HK-2 (cell line): ENCODE measurements at regions not wholly inside any gene's neighbourhood (a gene's known extent, or its start where the extent isn't known, plus 50 kb on each side); places are given as distances from the start of the nearest gene placed in this dataset.

ENCODE experiments used
- DNase-seq: peaks from one replicate; pipeline ENCODE4 v3.0.0-alpha.2; 2018; ENCODE audit not compliant: unreplicated experiment

DNA sequence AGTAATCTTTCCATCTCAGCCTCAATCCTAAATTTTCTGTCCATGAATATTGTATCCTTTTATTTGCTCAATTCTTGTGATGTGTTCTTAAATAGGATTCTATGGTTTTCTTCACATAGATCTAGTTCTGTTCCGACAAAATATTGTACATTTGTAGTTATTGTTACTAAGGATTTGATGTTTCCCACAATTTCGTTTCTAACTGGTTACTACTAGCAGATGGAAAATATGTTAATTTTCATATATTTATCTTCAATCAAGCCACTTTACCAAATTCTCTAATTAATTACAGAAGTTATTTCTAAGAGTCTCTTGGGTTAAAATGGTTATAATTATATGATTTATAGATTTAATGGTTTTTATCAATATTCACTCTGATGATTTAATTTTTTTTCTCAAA, 60.3 kb downstream of the SEC61B start:
- no peak for DNase-seq

DNA sequence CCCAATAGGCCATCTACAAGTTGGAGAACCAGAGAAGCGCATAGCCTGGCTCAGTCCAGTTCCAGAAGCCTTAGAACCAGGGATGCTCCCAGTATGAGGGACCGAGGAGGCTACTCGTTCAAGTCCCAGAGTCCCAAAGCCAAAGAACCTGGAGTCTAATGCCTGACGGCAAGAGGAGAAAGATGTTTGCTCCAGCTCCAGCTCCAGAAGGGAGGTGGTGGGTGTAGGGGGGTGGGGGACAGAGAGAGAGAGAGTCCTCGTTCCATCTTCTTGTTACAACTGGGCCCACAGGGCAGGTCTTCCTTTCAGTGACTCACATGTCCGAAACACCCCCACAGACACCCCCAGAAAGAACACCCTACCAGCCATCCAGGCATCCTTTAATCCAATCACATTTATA, 63.9 kb downstream of the SEC61B start:
- no peak for DNase-seq

- DNase-seq = no peak
These were observed 64.5 kb downstream of the SEC61B start for GRCh38 chr9:99286536-99286935.

DNA sequence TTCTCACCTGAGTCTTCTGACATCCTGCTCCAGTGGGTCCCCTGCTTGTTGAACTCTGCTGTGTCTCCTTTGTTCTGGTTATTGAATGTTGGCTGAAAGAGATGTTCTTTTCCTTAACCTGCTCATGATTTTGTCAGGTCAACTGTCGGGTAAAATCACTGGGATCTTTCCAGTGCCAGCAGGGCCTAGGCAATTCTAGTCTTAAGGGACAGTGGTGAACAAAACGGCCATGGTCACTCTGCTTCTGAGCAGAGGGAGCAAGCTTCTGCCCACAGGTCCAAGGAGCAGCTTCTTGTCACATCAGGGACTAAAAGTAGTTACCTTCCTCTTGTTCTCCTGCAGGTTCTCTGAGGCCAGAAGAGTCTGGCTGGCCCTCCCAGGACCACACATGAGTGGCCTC, 65.6 kb downstream of the SEC61B start:
- no peak for DNase-seq

DNA sequence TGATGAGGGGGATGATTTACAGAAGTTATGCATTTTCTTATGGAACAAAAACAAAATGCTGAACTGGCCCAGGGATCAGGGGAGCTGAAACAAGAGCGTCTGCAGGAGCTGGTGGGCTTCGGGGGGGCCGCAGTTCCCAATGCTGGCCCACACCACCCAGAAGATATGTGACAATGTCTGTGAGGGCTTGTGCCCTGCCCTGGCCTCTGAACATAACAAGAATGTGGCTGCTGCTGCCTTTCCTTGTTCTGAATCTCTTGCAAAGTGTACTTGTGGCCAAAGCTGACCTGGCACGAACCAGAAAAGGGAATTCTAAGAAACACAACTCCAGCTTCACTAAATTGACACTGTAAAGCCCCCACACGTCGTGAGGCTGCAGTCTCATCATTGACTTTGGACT, 66.7 kb downstream of the SEC61B start:
- no peak for DNase-seq

DNA sequence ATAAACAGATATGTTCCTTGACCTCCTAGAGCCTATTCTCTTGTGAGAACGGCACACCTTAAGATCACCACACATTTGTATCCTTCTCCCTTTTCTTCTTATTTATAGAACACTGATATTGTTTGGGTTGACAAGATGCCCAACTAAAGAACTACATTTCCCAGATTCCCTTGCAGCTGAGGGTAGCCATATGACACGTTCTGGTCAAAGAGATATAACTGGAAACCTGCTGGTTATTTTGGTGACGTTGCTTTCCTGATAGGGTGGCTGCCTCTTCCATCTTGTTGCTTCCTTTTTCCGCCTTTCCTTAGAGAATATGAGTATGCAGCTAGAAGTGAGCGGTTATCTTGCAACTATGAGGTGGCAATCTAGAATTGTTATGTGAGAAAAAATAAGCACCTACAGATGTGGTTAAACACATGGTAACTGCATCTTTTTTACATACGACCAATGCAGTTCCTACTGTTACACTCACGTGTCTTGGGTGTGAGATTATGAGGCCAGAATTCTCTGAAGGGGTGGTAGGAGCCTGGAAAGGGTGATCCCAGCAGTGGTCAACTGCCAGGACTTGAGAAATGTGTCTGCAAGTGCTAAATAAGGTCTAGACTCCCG, 72.9 kb downstream of the SEC61B start:
- no peak for DNase-seq

DNA sequence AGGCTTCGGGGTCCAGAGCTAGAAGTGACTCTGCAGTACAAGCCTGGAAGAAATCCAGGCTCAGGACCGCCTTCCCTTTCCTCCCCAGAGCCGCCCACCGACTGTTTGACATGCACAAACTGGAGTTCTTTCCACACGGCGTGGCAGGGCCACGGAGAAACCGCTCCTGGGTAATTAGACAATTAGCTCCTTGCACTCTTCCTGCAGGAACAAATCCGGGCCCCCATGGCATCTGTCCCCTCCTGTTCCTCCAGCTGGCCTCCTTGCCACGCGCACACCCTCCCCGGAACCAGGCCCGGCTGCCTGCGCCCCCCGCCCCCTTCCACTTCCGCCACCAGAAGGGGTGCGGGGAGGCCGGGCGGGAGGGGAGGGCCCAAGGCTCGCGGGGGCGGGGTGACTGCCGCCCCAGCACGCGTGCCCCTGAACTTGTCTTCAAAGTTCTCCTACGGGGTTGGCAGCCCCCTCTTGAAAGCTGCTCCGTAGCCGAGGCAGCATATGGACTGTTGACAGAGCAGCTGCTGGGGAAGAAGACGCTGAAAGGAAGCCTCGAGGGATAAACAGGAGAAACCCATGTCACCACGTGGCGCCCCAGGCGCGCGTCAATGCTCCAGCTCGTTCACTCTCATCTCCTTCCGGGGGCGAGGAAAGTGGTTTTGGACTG, 74.3 kb downstream of the SEC61B start:
- DNase-seq = no peak

- no peak for DNase-seq
These were observed 76.5 kb downstream of the SEC61B start for GRCh38 chr9:99298614-99299013.

- peak; percentile 24 for DNase-seq
These were observed 77.4 kb downstream of the SEC61B start for GRCh38 chr9:99299211-99300102.

DNA sequence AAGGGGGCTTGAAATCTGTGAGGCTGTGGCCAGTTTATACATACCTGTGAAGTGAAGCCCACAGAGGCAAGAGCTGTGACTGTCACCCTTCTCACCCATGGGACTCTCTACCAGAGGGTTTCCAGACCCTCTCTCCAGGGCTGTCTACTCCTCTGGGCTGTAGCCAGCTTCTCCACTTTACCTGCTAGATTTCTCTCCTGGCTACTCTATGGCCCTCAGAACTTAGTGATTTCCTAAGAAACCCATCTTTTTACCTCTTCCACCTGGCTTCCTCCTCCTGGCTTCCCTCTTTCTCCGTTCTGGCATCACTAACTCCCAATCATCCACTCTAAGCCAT, 78.0 kb downstream of the SEC61B start:
- no peak for DNase-seq

DNA sequence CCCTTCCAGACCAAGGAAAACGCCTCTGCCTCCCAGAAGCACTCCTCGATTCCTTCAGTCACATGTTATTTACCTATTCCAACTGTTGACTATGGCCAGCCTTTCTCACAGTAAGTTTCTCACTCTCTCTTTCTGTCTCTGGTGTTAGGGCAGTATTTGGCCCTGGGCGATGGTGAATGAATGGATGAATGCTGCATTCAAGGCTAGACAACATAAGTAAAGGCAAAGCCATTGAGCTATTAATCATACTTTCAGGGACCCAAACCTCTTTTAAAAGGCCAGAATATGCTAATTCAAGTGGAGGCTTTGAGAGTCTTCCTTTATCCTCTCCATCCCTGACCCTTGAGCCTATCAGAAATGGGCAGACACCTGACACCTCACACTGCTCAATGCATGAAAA, 78.5 kb downstream of the SEC61B start:
- no peak for DNase-seq

GRCh38 chr9:99303177-99303576, 81.1 kb downstream of the SEC61B start:
- DNase-seq = no peak

DNA sequence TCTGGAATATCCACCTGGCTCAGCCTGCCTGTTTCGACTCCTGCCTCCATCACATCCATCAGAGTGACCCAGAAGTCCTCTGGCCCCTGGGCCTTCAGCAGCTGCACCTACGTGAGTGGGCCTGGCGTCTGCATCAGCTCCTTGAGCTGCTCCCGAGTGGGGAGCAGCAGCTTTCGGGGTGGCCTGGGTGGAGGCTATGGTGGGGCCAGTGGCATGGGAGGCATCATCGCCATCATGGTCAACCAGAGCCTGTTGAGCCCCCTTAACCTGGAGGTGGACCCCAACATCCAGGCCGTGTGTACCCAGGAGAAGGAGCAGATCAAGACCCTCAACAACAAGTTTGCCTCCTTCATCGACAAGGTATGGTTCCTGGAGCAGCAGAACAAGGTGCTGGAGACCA, 83.0 kb downstream of the SEC61B start:
- no peak for DNase-seq

GRCh38 chr9:99305820-99306811, 84.0 kb downstream of the SEC61B start:
- DNase-seq = no peak

DNA sequence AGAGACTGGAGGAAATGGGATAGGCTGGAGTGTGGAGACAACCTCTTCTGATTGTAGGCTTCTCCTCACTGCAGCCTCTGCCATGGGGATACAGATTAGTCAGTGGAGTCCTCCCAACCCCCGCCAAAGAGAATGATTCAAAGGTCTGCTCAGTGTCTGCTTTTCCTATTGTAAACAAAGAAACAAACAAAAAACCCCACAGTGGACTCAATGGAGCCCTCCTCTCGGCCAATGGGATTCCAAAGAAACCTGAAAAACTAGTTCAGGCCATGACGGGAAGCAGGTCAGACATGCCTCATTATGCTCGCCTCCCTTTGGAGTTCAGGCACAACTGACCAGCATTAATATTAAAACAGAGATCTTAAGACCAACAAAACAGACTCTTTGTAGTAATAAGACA, 85.8 kb downstream of the SEC61B start:
- DNase-seq = no peak

GRCh38 chr9:99309141-99309939, 87.3 kb downstream of the SEC61B start:
- DNase-seq = no peak

GRCh38 chr9:99312736-99313135, 90.7 kb downstream of the SEC61B start:
- no peak for DNase-seq

GRCh38 chr9:99319048-99319447, 97.0 kb downstream of the SEC61B start:
- DNase-seq = no peak

DNA sequence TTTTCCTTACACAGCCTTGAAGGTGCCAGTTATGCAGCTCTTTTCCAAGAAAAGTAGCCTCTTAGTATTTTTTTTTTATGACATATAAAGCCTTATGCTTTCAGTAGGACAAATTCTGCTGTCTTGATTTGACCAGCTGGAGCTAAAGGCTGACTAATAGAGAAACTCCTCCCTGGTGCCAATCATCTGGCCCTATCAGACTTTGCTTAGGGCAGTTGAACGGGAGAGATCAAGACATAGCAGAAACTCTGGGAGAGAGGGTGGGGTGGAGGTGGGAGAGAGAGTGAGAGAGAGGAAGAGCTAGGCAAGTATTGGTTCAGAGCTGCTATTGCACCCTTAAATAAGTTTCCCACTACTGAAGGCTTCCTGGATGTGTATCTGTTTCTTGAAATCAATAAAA, 100.2 kb downstream of the SEC61B start:
- DNase-seq = no peak

DNA sequence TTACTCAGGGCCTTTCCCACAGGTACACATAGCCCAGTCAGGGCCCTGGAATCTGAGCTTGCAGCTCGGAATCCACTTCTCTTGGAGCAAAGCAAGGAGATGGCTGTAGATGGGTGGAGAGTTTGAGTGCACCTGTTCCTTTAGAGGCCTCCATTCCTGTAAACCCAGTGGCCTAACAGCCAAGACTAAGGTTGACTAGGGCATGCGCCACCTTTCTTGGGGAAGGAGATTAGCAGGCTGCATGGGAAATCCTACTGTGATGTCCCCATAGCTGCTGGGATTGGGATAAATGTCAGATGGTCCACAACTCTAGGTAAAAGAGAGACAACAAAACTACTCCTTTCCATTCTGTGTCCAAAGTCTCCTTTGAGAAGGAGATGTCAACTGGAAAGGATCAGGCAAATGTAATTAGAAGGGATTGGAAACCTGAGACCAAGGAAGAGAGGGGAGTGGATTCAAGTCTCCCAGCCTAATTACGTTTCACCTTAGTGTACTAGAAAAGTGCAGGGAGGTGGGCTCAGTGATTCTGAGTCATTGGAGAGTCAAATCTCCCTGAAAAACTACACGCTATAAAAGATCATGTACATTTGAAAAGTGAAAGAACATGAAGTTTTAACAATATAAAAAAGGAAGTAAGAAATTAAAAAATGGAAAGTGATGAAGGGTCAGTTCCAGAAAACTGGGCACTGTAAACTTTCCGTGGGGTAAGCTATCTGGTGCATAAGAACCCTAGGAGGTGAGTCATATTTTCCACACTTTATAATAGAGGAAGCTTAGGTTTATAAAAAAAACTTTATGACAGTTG, 104.2 kb downstream of the SEC61B start:
- DNase-seq = no peak
